ENCODE measurements at regions not wholly inside any gene's neighbourhood (a gene's known extent, or its start where the extent isn't known, plus 50 kb on each side); places are given as distances from the start of the nearest gene placed in this dataset.
"Not testable (repeated sequence)": the region's sequence is repeated elsewhere in the genome, so short reads cannot be mapped to it uniquely, and the experiment has no call there.

- not testable (repeated sequence) for TF ChIP-seq POLR2A, CTCF, EP300 (IDR thresholded peaks at IDR 0.05)
These were observed 558.8 kb downstream of the ADGRL2 start for GRCh38 chr1:82359541-82359940.
